GM12892 (cell line): ENCODE measurements at regions not wholly inside any gene's neighbourhood (a gene's known extent, or its start where the extent isn't known, plus 50 kb on each side); places are given as distances from the start of the nearest gene placed in this dataset.

Source experiments
- DNase-seq: peaks from one replicate; pipeline ENCODE4 v3.0.0; 2011; ENCODE audit not compliant: insufficient read length
- FAIRE-seq: peaks from 2 replicates; lab custom pipeline; 2011; peaks lifted over from hg19 to GRCh38; lab: Jason Lieb, UNC
- POLR2A ChIP-seq: IDR thresholded peaks from 2 replicates; pipeline ENCODE4 v1.6.1; 2011; ENCODE audit warnings: low read depth, low read length, control low read depth
- POLR2AphosphoS5 ChIP-seq: IDR thresholded peaks from 2 replicates; pipeline ENCODE4 v1.6.1; 2011; ENCODE audit warnings: low read depth, low read length, control low read depth
- TAF1 ChIP-seq: IDR thresholded peaks from 2 replicates; pipeline ENCODE4 v1.6.1; 2011; ENCODE audit warnings: low read depth, mild to moderate bottlenecking, control low read depth, low read length, borderline replicate concordance

- DNase-seq (no peak), FAIRE-seq (no peak)
Observed at GRCh38 chr7:110071192-110071591, 1019.7 kb upstream of the LRRN3 start.

GRCh38 chr7:110075450-110075849, 1015.5 kb upstream of the LRRN3 start:
- FAIRE-seq (no peak), DNase-seq (no peak)
- no peak for TF ChIP-seq TAF1
- no peak for TF ChIP-seq POLR2AphosphoS5
- TF ChIP-seq POLR2A: no peak

More at GRCh38 chr7:110071192-110071591, 1019.7 kb upstream of the LRRN3 start:
- TF ChIP-seq TAF1 (no peak), POLR2A (no peak), POLR2AphosphoS5 (no peak)

GRCh38 chr7:110076194-110076593, 1014.7 kb upstream of the LRRN3 start:
- DNase-seq: no peak
- FAIRE-seq: no peak
- TF ChIP-seq POLR2AphosphoS5: no peak

GRCh38 chr7:110084181-110084807, 1006.6 kb upstream of the LRRN3 start:
- TF ChIP-seq POLR2AphosphoS5 (no peak), POLR2A (no peak), TAF1 (no peak)
- FAIRE-seq: no peak
- DNase-seq: no peak

- DNase-seq (no peak), FAIRE-seq (no peak)
- no peak for TF ChIP-seq POLR2AphosphoS5
- no peak for TF ChIP-seq TAF1
- TF ChIP-seq POLR2A: no peak
Observed at GRCh38 chr7:110090110-110090820, 1000.7 kb upstream of the LRRN3 start.

GRCh38 chr7:110095372-110096052, 995.4 kb upstream of the LRRN3 start:
- DNase-seq: no peak
- FAIRE-seq: no peak
- no peak for TF ChIP-seq TAF1
- TF ChIP-seq POLR2AphosphoS5: no peak
- TF ChIP-seq POLR2A: no peak

GRCh38 chr7:110104243-110104642, 986.7 kb upstream of the LRRN3 start:
- FAIRE-seq (no peak), DNase-seq (no peak)
- no peak for TF ChIP-seq POLR2A
- TF ChIP-seq TAF1: no peak
- no peak for TF ChIP-seq POLR2AphosphoS5

GRCh38 chr7:110105307-110105706, 985.6 kb upstream of the LRRN3 start:
- no peak for DNase-seq
- TF ChIP-seq POLR2A: no peak
- no peak for FAIRE-seq

GRCh38 chr7:110105840-110106239, 985.1 kb upstream of the LRRN3 start:
- FAIRE-seq: no peak
- no peak for DNase-seq

GRCh38 chr7:110119883-110120581, 970.9 kb upstream of the LRRN3 start:
- no peak for TF ChIP-seq POLR2AphosphoS5
- no peak for TF ChIP-seq POLR2A
- no peak for TF ChIP-seq TAF1
- no peak for DNase-seq
- no peak for FAIRE-seq

More at GRCh38 chr7:110105840-110106239, 985.1 kb upstream of the LRRN3 start:
- TF ChIP-seq POLR2AphosphoS5 (no peak), POLR2A (no peak), TAF1 (no peak)

- no peak for TF ChIP-seq TAF1
- TF ChIP-seq POLR2A: no peak
- no peak for TF ChIP-seq POLR2AphosphoS5
- FAIRE-seq: no peak
- DNase-seq: no peak
Observed at GRCh38 chr7:110129159-110129558, 961.8 kb upstream of the LRRN3 start.

- no peak for TF ChIP-seq TAF1
- TF ChIP-seq POLR2AphosphoS5: no peak
- no peak for TF ChIP-seq POLR2A
- DNase-seq: no peak
- no peak for FAIRE-seq
Observed at GRCh38 chr7:110130669-110131068, 960.3 kb upstream of the LRRN3 start.
